Fibroblast of gingiva (primary cell): ENCODE measurements at regions not wholly inside any gene's neighbourhood (a gene's known extent, or its start where the extent isn't known, plus 50 kb on each side); places are given as distances from the start of the nearest gene placed in this dataset.
"Not testable (repeated sequence)": the region's sequence is repeated elsewhere in the genome, so short reads cannot be mapped to it uniquely, and the experiment has no call there.

ENCODE experiments used
- DNase-seq: peaks from one replicate; pipeline ENCODE4 v3.0.0-alpha.2; 2011; ENCODE audit warnings: low read depth

GRCh38 chr17:46460129-46460528 lies 52.1 kb upstream of the LRRC37A2 start:
- not testable (repeated sequence) for DNase-seq

GRCh38 chr17:46455069-46455468 lies 57.2 kb upstream of the LRRC37A2 start:
- DNase-seq, result not testable (repeated sequence)

- DNase-seq, result not testable (repeated sequence)
Measured at GRCh38 chr17:46454572-46454971, 57.7 kb upstream of the LRRC37A2 start.

- DNase-seq, result not testable (repeated sequence)
Measured at GRCh38 chr17:46453077-46453476, 59.2 kb upstream of the LRRC37A2 start.

GRCh38 chr17:46445849-46446248 lies 66.4 kb upstream of the LRRC37A2 start:
- DNase-seq, result not testable (repeated sequence)

GRCh38 chr17:46445411-46445810 lies 66.9 kb upstream of the LRRC37A2 start:
- DNase-seq, result not testable (repeated sequence)

- not testable (repeated sequence) for DNase-seq
Measured at GRCh38 chr17:46442153-46442552, 70.1 kb upstream of the LRRC37A2 start.

GRCh38 chr17:46440665-46441064 lies 71.6 kb upstream of the LRRC37A2 start:
- DNase-seq, result not testable (repeated sequence)

GRCh38 chr17:46434450-46435062 lies 73.0 kb upstream of the ARL17B start:
- DNase-seq, result not testable (repeated sequence)

GRCh38 chr17:46430300-46430699 lies 68.7 kb upstream of the ARL17B start:
- DNase-seq, result not testable (repeated sequence)

GRCh38 chr17:46429675-46430074 lies 68.1 kb upstream of the ARL17B start:
- not testable (repeated sequence) for DNase-seq

- not testable (repeated sequence) for DNase-seq
Measured at GRCh38 chr17:46424187-46424884, 62.8 kb upstream of the ARL17B start.

- DNase-seq, result peak; percentile 7
Measured at GRCh38 chr17:46417907-46418306, 56.3 kb upstream of the ARL17B start.

- DNase-seq, result not testable (repeated sequence)
Measured at GRCh38 chr17:46417261-46417660, 55.7 kb upstream of the ARL17B start.

- not testable (repeated sequence) for DNase-seq
Measured at GRCh38 chr17:46414559-46414958, 53.0 kb upstream of the ARL17B start.

- not testable (repeated sequence) for DNase-seq
Measured at GRCh38 chr17:46412156-46412555, 50.6 kb upstream of the ARL17B start.

GRCh38 chr17:46411172-46411852 lies 49.7 kb upstream of the ARL17B start:
- not testable (repeated sequence) for DNase-seq
